Sigmoid colon (tissue), 6 donors: ENCODE measurements at regions not wholly inside any gene's neighbourhood (a gene's known extent, or its start where the extent isn't known, plus 50 kb on each side); places are given as distances from the start of the nearest gene placed in this dataset.

Source experiments
- DNase-seq: peaks from one replicate; pipeline ENCODE4 v3.0.0-alpha.2; 2019
- H3K27ac ChIP-seq, 4 donors: fragments of 200-600 bp; sonication (generic); one replicate each; pipeline ENCODE4 v1.5.1; 2016 to 2019; ENCODE audit warnings: mild to moderate bottlenecking in 1 of 4
- H3K27me3 ChIP-seq, 3 donors: fragments of 200-600 bp; sonication (generic); one replicate each; pipeline ENCODE4 v1.5.1; 2019; ENCODE audit warnings: mild to moderate bottlenecking in 1 of 3
- H3K36me3 ChIP-seq, 4 donors: fragments of 200-600 bp; sonication (generic); one replicate each; pipeline ENCODE4 v1.5.1; 2016 to 2019
- H3K4me1 ChIP-seq, 4 donors: fragments of 200-600 bp; sonication (generic); one replicate each; pipeline ENCODE4 v1.5.1; 2017 to 2019
- H3K4me3 ChIP-seq, 4 donors: fragments of 200-600 bp; sonication (generic); one replicate each; pipeline ENCODE4 v1.5.1; 2017 to 2019; ENCODE audit warnings: mild to moderate bottlenecking in 2 of 4, moderate library complexity in 1 of 4
- H3K9me3 ChIP-seq, 4 donors: fragments of 200-600 bp in 3 of 4; sonication (generic) in 3 of 4; one replicate each; pipeline versions ENCODE4 v1.5.1 to v1.6.1; 2013 to 2019
- CTCF ChIP-seq, 4 experiments: fragments of 450-650 bp in 3 of 4; fragments of 200-600 bp in 1 of 4; IDR thresholded peaks; one replicate each; pipeline ENCODE4 v1.5.1; 2016 to 2019; ENCODE audit warnings: antibody characterized with exemption in 4 of 4, mild to moderate bottlenecking in 3 of 4, moderate library complexity in 2 of 4
- EP300 ChIP-seq, 4 donors: sonication (generic); formaldehyde crosslinking; IDR thresholded peaks; one replicate each; pipeline ENCODE4 v1.6.1; 2017; ENCODE audit warnings: antibody characterized with exemption in 4 of 4
- POLR2A ChIP-seq, 2 donors: fragments of 450-650 bp; IDR thresholded peaks; one replicate each; pipeline ENCODE4 v1.6.1; 2016; ENCODE audit warnings: antibody characterized with exemption in 2 of 2, mild to moderate bottlenecking in 2 of 2, moderate library complexity in 2 of 2
- POLR2AphosphoS5 ChIP-seq, 4 donors: sonication (generic); formaldehyde crosslinking; IDR thresholded peaks; one replicate each; pipeline ENCODE4 v1.6.1; 2017; ENCODE audit warnings: antibody characterized with exemption in 4 of 4
- WGBS, 2 donors: extraction: QIAGEN DNeasy Blood & Tissue Kit; methylation state at CpG; one replicate each; pipeline ENCODE4 v1.1.7; 2013; 5-methylcytosine and 5-hydroxymethylcytosine counted together
- intact Hi-C: fragments of 100-400 bp; cut with DNase I; formaldehyde crosslinking; loops from one replicate; pipeline ENCODE4 v1.15.1; 2023
- donor health status: healthy with polysubstance abuse.
- donor health status: healthy.

GRCh38 chr3:72660270-72661114 is 187.8 kb downstream of the SHQ1 start:
- TF ChIP-seq POLR2A (IDR thresholded peaks at IDR 0.05): no peak
- no peak for TF ChIP-seq CTCF (IDR thresholded peaks at IDR 0.05)
- no peak for TF ChIP-seq EP300 (IDR thresholded peaks at IDR 0.05)
- no peak for TF ChIP-seq POLR2AphosphoS5 (IDR thresholded peaks at IDR 0.05)
- peak overlapping the region in 2 of 4 donors; percentile 64 to 70 for H3K27ac ChIP-seq
- no peaks in the 10 kb centered on the region for H3K9me3 ChIP-seq
- H3K4me3 ChIP-seq: no peak overlapping the region
- no peaks in the 10 kb centered on the region for H3K36me3 ChIP-seq
- H3K4me1 ChIP-seq: peaks cover 0 to 24% (median 13%) of the 10 kb centered on the region in 4 donors
- intact Hi-C loops: loop anchor here (5.0 to 10.0 kb wide), 2 partner anchors 162 to 416 kb away; no protein-coding TSS in a partner anchor
- no peak for DNase-seq
- peaks cover 3 to 6% (median 4%) of the 10 kb centered on the region in 3 donors for H3K27me3 ChIP-seq
- WGBS, 2 donors: 86 to 90% methylated on average over 5 of the region's 5 CpGs

DNA sequence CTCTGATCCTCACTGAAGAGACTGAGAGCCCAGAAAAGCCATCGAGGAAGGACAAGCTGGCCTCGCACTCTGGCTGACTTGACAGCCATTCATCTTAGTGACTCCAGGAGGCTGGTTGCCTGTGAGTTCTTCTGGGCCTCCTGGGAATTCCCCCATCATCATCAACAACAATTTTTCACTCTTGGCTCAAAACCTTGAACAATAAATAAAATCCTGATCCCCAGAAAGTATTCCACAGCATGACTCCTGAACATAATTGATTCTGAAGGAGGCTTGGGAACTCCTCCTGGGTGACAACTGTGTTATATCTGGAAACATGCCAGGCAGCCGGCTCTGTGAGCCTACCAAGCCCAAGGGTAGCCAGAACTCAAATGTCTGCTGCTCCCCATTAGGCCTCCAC is 188.6 kb downstream of the SHQ1 start:
- 69 to 81% methylated on average over 3 of the region's 3 CpGs for WGBS, 2 donors
- H3K36me3 ChIP-seq: no peaks in the 10 kb centered on the region
- H3K27me3 ChIP-seq: peaks cover 3 to 13% (median 4%) of the 10 kb centered on the region in 3 donors
- TF ChIP-seq CTCF (IDR thresholded peaks at IDR 0.05) (no peak), EP300 (IDR thresholded peaks at IDR 0.05) (no peak), POLR2A (IDR thresholded peaks at IDR 0.05) (no peak), POLR2AphosphoS5 (IDR thresholded peaks at IDR 0.05) (no peak)
- no peak for DNase-seq
- no peak overlapping the region for H3K4me3 ChIP-seq
- H3K27ac ChIP-seq: no peak overlapping the region
- no peaks in the 10 kb centered on the region for H3K9me3 ChIP-seq
- peaks cover 0 to 30% (median 15%) of the 10 kb centered on the region in 4 donors for H3K4me1 ChIP-seq
- intact Hi-C loops: no loop called here

GRCh38 chr3:72659188-72659587 is 189.1 kb downstream of the SHQ1 start:
- H3K9me3 ChIP-seq: no peaks in the 10 kb centered on the region
- H3K4me3 ChIP-seq: no peak overlapping the region
- no peak for DNase-seq
- intact Hi-C loops: no loop called here
- H3K36me3 ChIP-seq: no peaks in the 10 kb centered on the region
- no peak overlapping the region for H3K27ac ChIP-seq
- peaks cover 3 to 13% (median 4%) of the 10 kb centered on the region in 3 donors for H3K27me3 ChIP-seq
- peaks cover 0 to 30% (median 15%) of the 10 kb centered on the region in 4 donors for H3K4me1 ChIP-seq
- WGBS, 2 donors: 96 to 97% methylated on average over 5 of the region's 5 CpGs
- TF ChIP-seq EP300 (IDR thresholded peaks at IDR 0.05): no peak
- TF ChIP-seq POLR2AphosphoS5 (IDR thresholded peaks at IDR 0.05): no peak
- no peak for TF ChIP-seq POLR2A (IDR thresholded peaks at IDR 0.05)
- TF ChIP-seq CTCF (IDR thresholded peaks at IDR 0.05): no peak

- WGBS, 2 donors: 96 to 97% methylated on average over 6 of the region's 6 CpGs
Observed at GRCh38 chr3:72658466-72659100, 189.7 kb downstream of the SHQ1 start.

DNA sequence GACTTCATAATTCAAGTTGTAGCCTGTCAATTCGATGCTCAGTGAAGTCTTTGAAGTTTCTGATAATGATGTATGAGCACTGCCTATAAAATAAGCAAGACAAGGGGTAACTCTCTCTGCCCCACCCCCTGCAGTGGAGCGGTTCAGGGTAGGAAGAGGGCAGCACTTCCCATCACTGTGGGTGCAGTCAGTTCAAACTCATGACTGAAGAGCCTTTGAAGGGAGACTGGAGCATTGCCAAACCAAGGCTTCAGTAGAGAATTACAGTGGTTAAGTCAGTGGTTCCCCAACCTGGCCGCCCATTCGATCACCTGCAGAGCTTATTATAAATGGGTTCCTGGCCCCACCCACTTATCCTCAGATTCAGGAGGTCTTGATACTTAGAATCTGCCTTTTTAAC is 190.6 kb downstream of the SHQ1 start:
- Histone ChIP-seq H3K27me3 (peaks cover 3 to 13% (median 4%) of the 10 kb centered on the region in 3 donors), H3K4me1 (peaks cover 0 to 30% (median 15%) of the 10 kb centered on the region in 4 donors), H3K4me3 (no peak overlapping the region), H3K9me3 (no peaks in the 10 kb centered on the region), H3K27ac (no peak overlapping the region), H3K36me3 (no peaks in the 10 kb centered on the region)
- TF ChIP-seq POLR2A (IDR thresholded peaks at IDR 0.05) (no peak), POLR2AphosphoS5 (IDR thresholded peaks at IDR 0.05) (no peak), EP300 (IDR thresholded peaks at IDR 0.05) (no peak), CTCF (IDR thresholded peaks at IDR 0.05) (no peak)
- no peak for DNase-seq
- intact Hi-C loops: no loop called here
- WGBS, 2 donors: 33 to 45% methylated on average over 4 of the region's 4 CpGs

More at GRCh38 chr3:72658466-72659100, 189.7 kb downstream of the SHQ1 start:
- no peak for DNase-seq
- peaks cover 0 to 30% (median 15%) of the 10 kb centered on the region in 4 donors for H3K4me1 ChIP-seq
- H3K27ac ChIP-seq: no peak overlapping the region
- H3K27me3 ChIP-seq: peaks cover 3 to 13% (median 4%) of the 10 kb centered on the region in 3 donors
- H3K9me3 ChIP-seq: no peaks in the 10 kb centered on the region
- H3K4me3 ChIP-seq: no peak overlapping the region
- intact Hi-C loops: no loop called here
- H3K36me3 ChIP-seq: no peaks in the 10 kb centered on the region
- no peak for TF ChIP-seq POLR2A (IDR thresholded peaks at IDR 0.05)
- TF ChIP-seq EP300 (IDR thresholded peaks at IDR 0.05): no peak
